ENCODE measurements at regions not wholly inside any gene's neighbourhood (a gene's known extent, or its start where the extent isn't known, plus 50 kb on each side); places are given as distances from the start of the nearest gene placed in this dataset.

- no peaks in the 10 kb centered on the region for H3K9me3 ChIP-seq
- DNase-seq (no peak), ATAC-seq (no peak)
- no peak overlapping the region for H3K4me3 ChIP-seq
- H3K27me3 ChIP-seq = peaks cover 0 to 5% (median 0%) of the 10 kb centered on the region in 7 donors
- peaks cover 0 to 14% (median 0%) of the 10 kb centered on the region in 9 donors for H3K4me1 ChIP-seq
- no peaks in the 10 kb centered on the region for H3K36me3 ChIP-seq
- intact Hi-C loops (cut with DNase I) = no loop called here
- peak overlapping the region in 1 of 10 donors; percentile 13 for H3K27ac ChIP-seq
- no peak for TF ChIP-seq CTCF (IDR thresholded peaks at IDR 0.05)
Observed at GRCh38 chr3:187995043-187995400, 158.9 kb upstream of the LPP start.

GRCh38 chr3:187995667-187996066, 158.3 kb upstream of the LPP start:
- Histone ChIP-seq H3K36me3 (no peaks in the 10 kb centered on the region), H3K27ac (no peak overlapping the region), H3K9me3 (no peaks in the 10 kb centered on the region), H3K4me3 (no peak overlapping the region), H3K4me1 (peaks cover 0 to 20% (median 0%) of the 10 kb centered on the region in 9 donors), H3K27me3 (peaks cover 0 to 5% (median 0%) of the 10 kb centered on the region in 7 donors)
- no peak for TF ChIP-seq CTCF (IDR thresholded peaks at IDR 0.05)
- no peak for DNase-seq
- no peak for ATAC-seq
- intact Hi-C loops (cut with DNase I) = no loop called here

GRCh38 chr3:187996609-187997008, 157.3 kb upstream of the LPP start:
- H3K27ac ChIP-seq = no peak overlapping the region
- H3K4me3 ChIP-seq = no peak overlapping the region
- no peak for TF ChIP-seq CTCF (IDR thresholded peaks at IDR 0.05)
- ATAC-seq (no peak), DNase-seq (no peak)
- 89 to 94% methylated on average over 2 of the region's 2 CpGs for WGBS, 2 donors
- no peaks in the 10 kb centered on the region for H3K36me3 ChIP-seq
- intact Hi-C loops (cut with DNase I) = no loop called here
- no peaks in the 10 kb centered on the region for H3K27me3 ChIP-seq
- H3K4me1 ChIP-seq = peaks cover 0 to 27% (median 0%) of the 10 kb centered on the region in 9 donors
- no peaks in the 10 kb centered on the region for H3K9me3 ChIP-seq

- Histone ChIP-seq H3K36me3 (no peaks in the 10 kb centered on the region), H3K9me3 (no peaks in the 10 kb centered on the region), H3K27ac (no peak overlapping the region), H3K4me1 (peaks cover 0 to 34% (median 0%) of the 10 kb centered on the region in 9 donors), H3K27me3 (no peaks in the 10 kb centered on the region), H3K4me3 (no peak overlapping the region)
- 68 to 79% methylated on average over 5 of the region's 5 CpGs for WGBS, 2 donors
- ATAC-seq = peak in 1 of 8 donors; percentile 49
- DNase-seq = no peak
- intact Hi-C loops (cut with DNase I) = no loop called here
- TF ChIP-seq CTCF (IDR thresholded peaks at IDR 0.05) = no peak
Observed at GRCh38 chr3:187997490-187997889, 156.5 kb upstream of the LPP start.
